IMR-90 (cell line): ENCODE measurements at regions not wholly inside any gene's neighbourhood (a gene's known extent, or its start where the extent isn't known, plus 50 kb on each side); places are given as distances from the start of the nearest gene placed in this dataset.

Experiments
- ATAC-seq: fragments of 200-7000 bp; cut with Tn5 transposase; 2 replicates; pipeline ENCODE4 v1.9.1; 2020; ENCODE audit warnings: low read depth, mild to moderate bottlenecking, moderate library complexity
- BruUV-seq: library from RNA; stranded (reverse); fragments of 400-500 nt; replicated peaks from 2 replicates; lab custom pipeline; 2021; lab: Mats Ljungman, UMichigan
- CTCF ChIA-PET: fragments of 300-600 bp; formaldehyde crosslinking; extraction: SDS; loops from one replicate; lab custom pipeline; 2021; ENCODE audit warnings: antibody characterized with exemption; lab: Yijun Ruan, JAX
- POLR2A ChIA-PET: fragments of 300-600 bp; sonication (Branson Sonifier 250); formaldehyde crosslinking; loops from one replicate; lab custom pipeline; 2022; ENCODE audit warnings: antibody characterized with exemption; ENCODE audit not compliant: unreplicated experiment; lab: Charles Lee
- DNase-seq: peaks from one replicate; pipeline ENCODE4 v3.0.0; 2013
- H2AFZ ChIP-seq: replicated peaks from 2 replicates; pipeline ENCODE3; 2013; ENCODE audit warnings: low read length, mild to moderate bottlenecking; ENCODE audit not compliant: poor library complexity
- H2AK5ac ChIP-seq: 2 replicates; pipeline ENCODE4 v1.6.1; 2013; ENCODE audit warnings: low read depth, low read length, inconsistent platforms
- H2AK9ac ChIP-seq: replicated peaks from 2 replicates; pipeline ENCODE3; 2013; ENCODE audit warnings: mild to moderate bottlenecking, low read depth, low read length, moderate library complexity; ENCODE audit not compliant: poor library complexity
- H2BK120ac ChIP-seq: 2 replicates; pipeline ENCODE4 v1.6.1; 2013; ENCODE audit warnings: low read depth, low read length, inconsistent platforms
- H2BK15ac ChIP-seq: 3 replicates; pipeline ENCODE4 v1.6.1; 2013; ENCODE audit warnings: low read depth, low read length, inconsistent platforms
- H2BK20ac ChIP-seq: 2 replicates; pipeline ENCODE4 v1.6.1; 2013; ENCODE audit warnings: low read depth, mild to moderate bottlenecking, inconsistent platforms, low read length, moderate library complexity
- H2BK5ac ChIP-seq: 2 replicates; pipeline ENCODE4 v1.6.1; 2013; ENCODE audit warnings: mild to moderate bottlenecking, low read depth, low read length, inconsistent platforms; ENCODE audit not compliant: poor library complexity, severe bottlenecking
- H3K14ac ChIP-seq: replicated peaks from 2 replicates; pipeline ENCODE4 v1.6.1; 2013; ENCODE audit warnings: low read depth, low read length, inconsistent platforms
- H3K18ac ChIP-seq: 2 replicates; pipeline ENCODE4 v1.6.1; 2013; ENCODE audit warnings: low read depth, low read length, control low read depth
- H3K23ac ChIP-seq: 2 replicates; pipeline ENCODE4 v1.6.1; 2013; ENCODE audit warnings: low read depth, low read length, inconsistent platforms
- H3K27ac ChIP-seq: 2 replicates; pipeline ENCODE4 v1.5.1; 2013; ENCODE audit warnings: mild to moderate bottlenecking, control low read depth, low read length; ENCODE audit not compliant: insufficient read depth
- H3K27me3 ChIP-seq: 2 replicates; pipeline ENCODE4 v1.6.1; 2013; ENCODE audit warnings: low read length; ENCODE audit not compliant: control insufficient read depth, insufficient read depth
- H3K36me3 ChIP-seq: 2 replicates; pipeline ENCODE4 v1.6.1; 2013; ENCODE audit warnings: low read length, mixed read lengths; ENCODE audit not compliant: control insufficient read depth, insufficient read depth
- H3K4ac ChIP-seq: 2 replicates; pipeline ENCODE4 v1.6.1; 2013; ENCODE audit warnings: low read depth, low read length, inconsistent platforms
- H3K4me1 ChIP-seq: 2 replicates; pipeline ENCODE4 v1.6.1; 2013; ENCODE audit warnings: low read length, mixed read lengths; ENCODE audit not compliant: control insufficient read depth, insufficient read depth
- H3K4me2 ChIP-seq: 2 replicates; pipeline ENCODE4 v1.6.1; 2013; ENCODE audit warnings: low read depth, mild to moderate bottlenecking, control low read depth, low read length, moderate library complexity
- H3K4me3 ChIP-seq: 2 replicates; pipeline ENCODE4 v1.5.1; 2013; ENCODE audit warnings: low read depth, mild to moderate bottlenecking, control low read depth, low read length, moderate library complexity; ENCODE audit not compliant: insufficient read depth
- H3K56ac ChIP-seq: 2 replicates; pipeline ENCODE4 v1.6.1; 2013; ENCODE audit warnings: low read length, inconsistent platforms; ENCODE audit not compliant: insufficient read depth; ENCODE audit errors: extremely low read depth
- H3K79me1 ChIP-seq, 2 experiments: 2 replicates each; pipeline ENCODE4 v1.6.1; 2013; ENCODE audit warnings: low read length in 2 of 2, inconsistent platforms in 1 of 2, low read depth in 1 of 2
- H3K9ac ChIP-seq: 2 replicates; pipeline ENCODE4 v1.6.1; 2013; ENCODE audit warnings: low read depth, low read length, control low read depth
- H3K9me1 ChIP-seq: 2 replicates; pipeline ENCODE4 v1.6.1; 2013; ENCODE audit warnings: low read length, inconsistent platforms; ENCODE audit not compliant: insufficient read depth
- H3K9me3 ChIP-seq: 2 replicates; pipeline ENCODE4 v1.6.1; 2013; ENCODE audit warnings: low read length; ENCODE audit not compliant: control insufficient read depth, insufficient read depth
- H4K20me1 ChIP-seq: 2 replicates; pipeline ENCODE4 v1.6.1; 2013; ENCODE audit warnings: low read length, inconsistent platforms; ENCODE audit not compliant: insufficient read depth
- H4K5ac ChIP-seq: 2 replicates; pipeline ENCODE4 v1.6.1; 2013; ENCODE audit warnings: mild to moderate bottlenecking, low read depth, low read length, control low read depth
- H4K8ac ChIP-seq, 2 experiments: 2 replicates each; pipeline ENCODE4 v1.6.1; 2013; ENCODE audit warnings: low read depth in 2 of 2, low read length in 2 of 2, control low read depth in 1 of 2, inconsistent platforms in 1 of 2
- H4K91ac ChIP-seq: 2 replicates; pipeline ENCODE4 v1.6.1; 2013; ENCODE audit warnings: low read depth, low read length, inconsistent platforms; ENCODE audit not compliant: insufficient read depth
- MXI1 ChIP-seq: IDR thresholded peaks from 2 replicates; pipeline ENCODE4 v1.6.1; 2012; ENCODE audit warnings: low read depth, mild to moderate bottlenecking, low read length, moderate library complexity, borderline replicate concordance
- POLR2A ChIP-seq: IDR thresholded peaks from 2 replicates; pipeline ENCODE4 v1.6.1; 2012; ENCODE audit warnings: mild to moderate bottlenecking, low read depth, low read length
- RAD21 ChIP-seq: IDR thresholded peaks from 2 replicates; pipeline ENCODE4 v1.6.1; 2012; ENCODE audit warnings: low read length, improper control_type of control experiment
- RCOR1 ChIP-seq: IDR thresholded peaks from 2 replicates; pipeline ENCODE4 v1.6.1; 2012; ENCODE audit warnings: mild to moderate bottlenecking, low read length, improper control_type of control experiment; ENCODE audit not compliant: insufficient replicate concordance
- RFX5 ChIP-seq: IDR thresholded peaks from 2 replicates; pipeline ENCODE4 v1.8.0; 2012; ENCODE audit warnings: low read depth, mild to moderate bottlenecking, low read length, moderate library complexity
- whole genome bisulfite sequencing, 2 experiments: methylation state at CpG; one replicate each; pipeline versions ENCODE4 v1.1.5 to v1.1.7; 2013; ENCODE audit warnings: missing lambda C conversion rate in 2 of 2; ENCODE audit not compliant: insufficient read length in 1 of 2; ENCODE audit errors: extremely low coverage in 2 of 2; 5-methylcytosine and 5-hydroxymethylcytosine counted together
- dilution Hi-C: fragments of 300-500 bp; cut with HindIII; formaldehyde crosslinking; loops from one replicate; pipeline ENCODE4 v1.14.3; 2018; ENCODE audit warnings: low sequenced_read_pairs; ENCODE audit not compliant: unreplicated experiment
- in situ Hi-C: fragments of 300-500 bp; cut with MboI; formaldehyde crosslinking; loops from 3 replicates; pipeline ENCODE4 v1.14.3; 2019; ENCODE audit warnings: low sequenced_read_pairs, inconsistent platforms, mixed read lengths
- intact Hi-C: fragments of 100-400 bp; cut with micrococcal nuclease; formaldehyde crosslinking; loops from 2 replicates; pipeline ENCODE4 v1.10.0; 2022
- TF ChIP-seq, protein P1 (sequence below): fragments of 150-350 bp; IDR thresholded peaks from 2 replicates; pipeline ENCODE4 v1.6.1; 2017; ENCODE audit warnings: mild to moderate bottlenecking, antibody characterized with exemption, low read length, low read depth

DNA sequence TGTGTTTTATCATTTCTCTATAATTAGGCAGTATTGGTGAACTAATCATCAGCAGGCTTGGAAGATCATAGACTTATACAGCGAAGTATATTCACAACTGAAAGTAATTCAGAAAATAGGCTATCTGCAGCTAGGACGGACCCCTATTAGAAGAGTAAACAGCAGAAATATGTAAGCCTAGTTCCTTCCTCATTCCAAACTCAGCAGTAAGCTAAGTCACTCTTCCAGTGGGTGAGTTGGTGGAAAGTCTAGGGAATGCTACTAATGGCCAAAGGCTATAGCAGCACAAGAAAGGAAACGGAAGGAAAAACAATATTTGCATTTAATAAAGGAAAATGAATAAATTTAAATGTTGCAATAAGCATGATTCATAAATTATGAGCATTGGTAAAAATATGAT is 918.1 kb upstream of the TMPRSS15 start:
- Histone ChIP-seq H2BK15ac (no peak overlapping the region), H2BK20ac (no peak overlapping the region), H4K20me1 (no peaks in the 10 kb centered on the region), H3K4ac (no peak overlapping the region), H3K56ac (no peak overlapping the region), H2BK5ac (no peak overlapping the region), H3K9ac (no peak overlapping the region), H3K9me1 (no peaks in the 10 kb centered on the region), H3K4me1 (no peaks in the 10 kb centered on the region), H3K79me1 (no peaks in the 10 kb centered on the region), H3K4me3 (no peak overlapping the region), H2BK120ac (no peak overlapping the region), H2AK5ac (no peak overlapping the region), H3K23ac (no peak overlapping the region), H3K14ac (no peak overlapping the region), H3K36me3 (no peaks in the 10 kb centered on the region), H3K9me3 (0 out of 2 replicates have a peak, but pooled peaks cover 3% of the 10 kb centered on the region), H4K5ac (no peak overlapping the region), H4K8ac (no peak overlapping the region), H3K27ac (no peak overlapping the region), H3K18ac (no peak overlapping the region), H2AK9ac (no peak overlapping the region), H4K91ac (no peak overlapping the region), H3K4me2 (no peak overlapping the region), H2AFZ (no peak overlapping the region), H3K27me3 (no peaks in the 10 kb centered on the region)
- no CpG with 5 or more reads among the region's 3 CpGs for WGBS, 2 experiments
- DNase-seq (no peak), ATAC-seq (no peak)
- dilution Hi-C loops (no loop called here), intact Hi-C loops (no loop called here), in situ Hi-C loops (no loop called here)
- TF ChIP-seq RCOR1 (no peak), POLR2A (no peak), RFX5 (no peak), MXI1 (no peak), RAD21 (no peak)
- TF ChIP-seq, protein P1, sequence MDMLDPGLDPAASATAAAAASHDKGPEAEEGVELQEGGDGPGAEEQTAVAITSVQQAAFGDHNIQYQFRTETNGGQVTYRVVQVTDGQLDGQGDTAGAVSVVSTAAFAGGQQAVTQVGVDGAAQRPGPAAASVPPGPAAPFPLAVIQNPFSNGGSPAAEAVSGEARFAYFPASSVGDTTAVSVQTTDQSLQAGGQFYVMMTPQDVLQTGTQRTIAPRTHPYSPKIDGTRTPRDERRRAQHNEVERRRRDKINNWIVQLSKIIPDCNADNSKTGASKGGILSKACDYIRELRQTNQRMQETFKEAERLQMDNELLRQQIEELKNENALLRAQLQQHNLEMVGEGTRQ = no peak
- ChIA-PET CTCF (no interaction called here), POLR2A (no interaction called here)
- no TSS peak for BruUV-seq
